Sigmoid colon (tissue), 6 donors: ENCODE measurements at regions not wholly inside any gene's neighbourhood (a gene's known extent, or its start where the extent isn't known, plus 50 kb on each side); places are given as distances from the start of the nearest gene placed in this dataset.

Source experiments
- DNase-seq: peaks from one replicate; pipeline ENCODE4 v3.0.0-alpha.2; 2019
- H3K27ac ChIP-seq, 4 donors: fragments of 200-600 bp; sonication (generic); one replicate each; pipeline ENCODE4 v1.5.1; 2016 to 2019; ENCODE audit warnings: mild to moderate bottlenecking in 1 of 4
- H3K27me3 ChIP-seq, 3 donors: fragments of 200-600 bp; sonication (generic); one replicate each; pipeline ENCODE4 v1.5.1; 2019; ENCODE audit warnings: mild to moderate bottlenecking in 1 of 3
- H3K36me3 ChIP-seq, 4 donors: fragments of 200-600 bp; sonication (generic); one replicate each; pipeline ENCODE4 v1.5.1; 2016 to 2019
- H3K4me1 ChIP-seq, 4 donors: fragments of 200-600 bp; sonication (generic); one replicate each; pipeline ENCODE4 v1.5.1; 2017 to 2019
- H3K4me3 ChIP-seq, 4 donors: fragments of 200-600 bp; sonication (generic); one replicate each; pipeline ENCODE4 v1.5.1; 2017 to 2019; ENCODE audit warnings: mild to moderate bottlenecking in 2 of 4, moderate library complexity in 1 of 4
- H3K9me3 ChIP-seq, 4 donors: fragments of 200-600 bp in 3 of 4; sonication (generic) in 3 of 4; one replicate each; pipeline versions ENCODE4 v1.5.1 to v1.6.1; 2013 to 2019
- CTCF ChIP-seq, 4 experiments: fragments of 450-650 bp in 3 of 4; fragments of 200-600 bp in 1 of 4; IDR thresholded peaks; one replicate each; pipeline ENCODE4 v1.5.1; 2016 to 2019; ENCODE audit warnings: antibody characterized with exemption in 4 of 4, mild to moderate bottlenecking in 3 of 4, moderate library complexity in 2 of 4
- EP300 ChIP-seq, 4 donors: sonication (generic); formaldehyde crosslinking; IDR thresholded peaks; one replicate each; pipeline ENCODE4 v1.6.1; 2017; ENCODE audit warnings: antibody characterized with exemption in 4 of 4
- POLR2A ChIP-seq, 2 donors: fragments of 450-650 bp; IDR thresholded peaks; one replicate each; pipeline ENCODE4 v1.6.1; 2016; ENCODE audit warnings: antibody characterized with exemption in 2 of 2, mild to moderate bottlenecking in 2 of 2, moderate library complexity in 2 of 2
- POLR2AphosphoS5 ChIP-seq, 4 donors: sonication (generic); formaldehyde crosslinking; IDR thresholded peaks; one replicate each; pipeline ENCODE4 v1.6.1; 2017; ENCODE audit warnings: antibody characterized with exemption in 4 of 4
- WGBS, 2 donors: extraction: QIAGEN DNeasy Blood & Tissue Kit; methylation state at CpG; one replicate each; pipeline ENCODE4 v1.1.7; 2013; 5-methylcytosine and 5-hydroxymethylcytosine counted together
- intact Hi-C: fragments of 100-400 bp; cut with DNase I; formaldehyde crosslinking; loops from one replicate; pipeline ENCODE4 v1.15.1; 2023
- donor health status: healthy with polysubstance abuse.
- donor health status: healthy.

- WGBS, 2 donors: 70 to 71% methylated on average over 3 of the region's 3 CpGs
- no peak overlapping the region for H3K4me3 ChIP-seq
- H3K9me3 ChIP-seq: no peaks in the 10 kb centered on the region
- H3K27ac ChIP-seq: no peak overlapping the region
- H3K27me3 ChIP-seq: no peaks in the 10 kb centered on the region
- intact Hi-C loops: no loop called here
- DNase-seq: no peak
- TF ChIP-seq EP300 (IDR thresholded peaks at IDR 0.05) (no peak), POLR2AphosphoS5 (IDR thresholded peaks at IDR 0.05) (no peak), POLR2A (IDR thresholded peaks at IDR 0.05) (no peak), CTCF (IDR thresholded peaks at IDR 0.05) (no peak)
- no peaks in the 10 kb centered on the region for H3K36me3 ChIP-seq
- no peaks in the 10 kb centered on the region for H3K4me1 ChIP-seq
These were observed 176.1 kb upstream of the ZPLD1 start for GRCh38 chr3:102258666-102259227.

GRCh38 chr3:102259663-102260062 is 175.2 kb upstream of the ZPLD1 start:
- intact Hi-C loops: no loop called here
- Histone ChIP-seq H3K4me1 (no peaks in the 10 kb centered on the region), H3K9me3 (no peaks in the 10 kb centered on the region), H3K27me3 (no peaks in the 10 kb centered on the region), H3K27ac (no peak overlapping the region), H3K36me3 (no peaks in the 10 kb centered on the region), H3K4me3 (no peak overlapping the region)
- 58 to 79% methylated on average over 2 of the region's 2 CpGs for WGBS, 2 donors
- no peak for TF ChIP-seq POLR2A (IDR thresholded peaks at IDR 0.05)
- no peak for TF ChIP-seq POLR2AphosphoS5 (IDR thresholded peaks at IDR 0.05)
- TF ChIP-seq CTCF (IDR thresholded peaks at IDR 0.05): no peak
- TF ChIP-seq EP300 (IDR thresholded peaks at IDR 0.05): no peak
- DNase-seq: no peak

- Histone ChIP-seq H3K4me3 (no peak overlapping the region), H3K36me3 (no peaks in the 10 kb centered on the region), H3K27ac (no peak overlapping the region), H3K9me3 (no peaks in the 10 kb centered on the region), H3K4me1 (no peaks in the 10 kb centered on the region), H3K27me3 (no peaks in the 10 kb centered on the region)
- WGBS, 2 donors: 65 to 66% methylated on average over 3 of the region's 3 CpGs
- intact Hi-C loops: no loop called here
- DNase-seq: no peak
- TF ChIP-seq EP300 (IDR thresholded peaks at IDR 0.05) (no peak), POLR2A (IDR thresholded peaks at IDR 0.05) (no peak), POLR2AphosphoS5 (IDR thresholded peaks at IDR 0.05) (no peak)
These were observed 169.1 kb upstream of the ZPLD1 start for GRCh38 chr3:102265720-102266119.

GRCh38 chr3:102269406-102269805 is 165.4 kb upstream of the ZPLD1 start:
- Histone ChIP-seq H3K4me1 (no peaks in the 10 kb centered on the region), H3K27me3 (no peaks in the 10 kb centered on the region), H3K4me3 (no peak overlapping the region), H3K36me3 (no peaks in the 10 kb centered on the region), H3K27ac (no peak overlapping the region), H3K9me3 (no peaks in the 10 kb centered on the region)
- no peak for DNase-seq
- no peak for TF ChIP-seq POLR2A (IDR thresholded peaks at IDR 0.05)
- no peak for TF ChIP-seq EP300 (IDR thresholded peaks at IDR 0.05)
- TF ChIP-seq CTCF (IDR thresholded peaks at IDR 0.05): no peak
- no peak for TF ChIP-seq POLR2AphosphoS5 (IDR thresholded peaks at IDR 0.05)
- intact Hi-C loops: no loop called here

GRCh38 chr3:102290241-102290640 is 144.6 kb upstream of the ZPLD1 start:
- no peaks in the 10 kb centered on the region for H3K27me3 ChIP-seq
- intact Hi-C loops: no loop called here
- TF ChIP-seq POLR2AphosphoS5 (IDR thresholded peaks at IDR 0.05): no peak
- TF ChIP-seq CTCF (IDR thresholded peaks at IDR 0.05): no peak
- no peak for TF ChIP-seq POLR2A (IDR thresholded peaks at IDR 0.05)
- no peak for TF ChIP-seq EP300 (IDR thresholded peaks at IDR 0.05)
- no peak overlapping the region for H3K4me3 ChIP-seq
- DNase-seq: no peak
- H3K36me3 ChIP-seq: no peaks in the 10 kb centered on the region
- no peak overlapping the region for H3K27ac ChIP-seq
- no peaks in the 10 kb centered on the region for H3K9me3 ChIP-seq
- no peaks in the 10 kb centered on the region for H3K4me1 ChIP-seq
